Ishikawa (cell line): ENCODE measurements at regions not wholly inside any gene's neighbourhood (a gene's known extent, or its start where the extent isn't known, plus 50 kb on each side); places are given as distances from the start of the nearest gene placed in this dataset.

Source experiments
- CEBPB ChIP-seq: IDR thresholded peaks from 2 replicates; pipeline ENCODE4 v1.6.1; 2012
- EGR1 ChIP-seq: IDR thresholded peaks from 2 replicates; pipeline ENCODE4 v1.6.1; 2012
- EP300 ChIP-seq: IDR thresholded peaks from 2 replicates; pipeline ENCODE4 v1.6.1; 2012; ENCODE audit warnings: borderline replicate concordance
- FOXM1 ChIP-seq: IDR thresholded peaks from 2 replicates; pipeline ENCODE4 v1.6.1; 2012; ENCODE audit warnings: low read depth, borderline replicate concordance
- MAX ChIP-seq: IDR thresholded peaks from 2 replicates; pipeline ENCODE4 v1.6.1; 2012
- NFIC ChIP-seq: IDR thresholded peaks from 2 replicates; pipeline ENCODE4 v1.6.1; 2012
- RAD21 ChIP-seq: IDR thresholded peaks from 2 replicates; pipeline ENCODE4 v1.6.1; 2012; ENCODE audit warnings: low read depth
- REST ChIP-seq: IDR thresholded peaks from 2 replicates; pipeline ENCODE4 v1.6.1; 2012; ENCODE audit warnings: low read depth, mild to moderate bottlenecking
- TAF1 ChIP-seq: IDR thresholded peaks from 2 replicates; pipeline ENCODE4 v1.6.1; 2012; ENCODE audit warnings: low read depth, mild to moderate bottlenecking
- TEAD4 ChIP-seq: IDR thresholded peaks from 2 replicates; pipeline ENCODE4 v1.6.1; 2012
- USF1 ChIP-seq: IDR thresholded peaks from 2 replicates; pipeline ENCODE4 v1.6.1; 2012
- YY1 ChIP-seq: IDR thresholded peaks from 2 replicates; pipeline ENCODE4 v1.6.1; 2012; ENCODE audit warnings: low read depth
- ZBTB7A ChIP-seq: IDR thresholded peaks from 2 replicates; pipeline ENCODE4 v1.6.1; 2012; ENCODE audit warnings: low read depth

GRCh38 chr4:127486248-127486647 is 146.5 kb upstream of the INTU start:
- TF ChIP-seq TEAD4 (no peak), ZBTB7A (no peak), CEBPB (no peak), REST (no peak), EP300 (no peak), MAX (no peak), RAD21 (no peak), USF1 (no peak), YY1 (no peak), FOXM1 (no peak), TAF1 (no peak), EGR1 (no peak), NFIC (no peak)
